Activated T-cell treated with anti-CD3 and anti-CD28 coated beads, Interleukin-2, amount 50 U/mL, for 48 hours (primary cell): ENCODE measurements at regions not wholly inside any gene's neighbourhood (a gene's known extent, or its start where the extent isn't known, plus 50 kb on each side); places are given as distances from the start of the nearest gene placed in this dataset.

Source experiments
- DNase-seq, 2 experiments: peaks; one replicate each; pipeline ENCODE4 v3.0.0-alpha.2; 2020

DNA sequence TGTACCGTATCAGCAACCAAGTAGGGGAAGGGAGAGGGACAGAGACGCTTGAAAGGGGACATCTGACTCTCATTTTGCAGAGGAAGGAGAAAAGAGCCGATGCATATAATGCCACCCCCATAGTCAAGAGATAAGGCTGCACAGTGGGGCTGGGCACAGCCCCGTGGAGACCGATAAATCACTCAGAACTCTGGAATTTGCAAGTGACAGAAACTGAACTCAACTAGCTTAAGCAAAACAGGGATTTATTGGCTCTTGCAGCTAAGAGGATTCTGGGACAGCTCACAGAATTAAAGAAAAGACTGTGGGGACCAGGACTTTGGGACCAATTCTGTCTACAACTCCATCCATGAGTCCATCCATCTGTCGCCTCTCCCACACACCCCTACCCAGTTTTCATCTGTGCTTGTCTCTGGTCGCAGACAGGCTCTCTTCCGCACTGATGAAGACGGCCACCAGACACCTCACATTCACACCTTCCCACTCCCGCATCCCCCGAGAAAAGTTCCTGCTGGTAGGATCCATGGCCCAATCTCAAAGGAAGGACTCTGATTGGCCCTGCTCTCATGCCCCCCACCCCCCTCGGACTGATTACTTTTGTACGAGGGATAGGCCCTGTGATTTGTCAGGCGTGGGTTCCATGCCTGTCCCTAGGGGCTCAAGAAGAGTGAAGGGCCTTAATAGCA, 105.9 kb upstream of the RPL38 start:
- no peak for DNase-seq

DNA sequence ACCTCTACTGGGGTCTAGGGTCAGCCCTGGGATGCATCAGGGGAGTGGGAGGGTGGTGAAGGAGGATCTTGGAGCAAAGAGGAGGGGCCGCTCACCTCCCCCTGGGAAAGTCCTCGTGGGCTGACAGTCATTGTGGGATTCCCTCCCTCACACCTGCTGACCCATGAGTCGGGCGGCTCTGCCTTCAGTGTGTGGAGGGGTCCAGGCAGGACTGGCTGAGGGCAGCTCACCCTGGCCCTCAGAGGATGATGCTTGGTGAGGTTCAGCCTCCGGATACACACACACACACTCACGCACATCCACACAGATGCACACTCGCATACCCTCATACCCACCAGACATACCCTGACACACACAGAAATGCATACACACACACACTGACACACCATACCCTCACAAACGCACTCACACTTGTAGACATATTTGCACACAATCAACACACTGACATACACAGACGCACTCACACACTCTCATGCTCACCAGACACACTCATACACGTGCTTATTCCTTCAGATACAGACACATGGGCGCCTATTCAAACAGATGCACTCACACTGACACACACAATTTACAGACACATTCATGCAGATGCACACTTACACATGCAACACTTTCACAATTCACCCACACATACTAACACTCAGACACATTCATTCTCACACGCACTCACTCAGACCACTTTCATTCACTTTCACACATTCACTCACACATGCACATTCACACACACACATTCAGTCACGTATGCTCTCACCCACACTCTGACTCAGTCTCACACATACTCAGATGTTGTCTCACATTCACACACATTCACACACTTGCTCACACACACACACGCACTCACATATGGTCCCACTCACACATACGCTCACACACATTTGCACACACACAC, 105.1 kb upstream of the RPL38 start:
- DNase-seq = no peak

DNA sequence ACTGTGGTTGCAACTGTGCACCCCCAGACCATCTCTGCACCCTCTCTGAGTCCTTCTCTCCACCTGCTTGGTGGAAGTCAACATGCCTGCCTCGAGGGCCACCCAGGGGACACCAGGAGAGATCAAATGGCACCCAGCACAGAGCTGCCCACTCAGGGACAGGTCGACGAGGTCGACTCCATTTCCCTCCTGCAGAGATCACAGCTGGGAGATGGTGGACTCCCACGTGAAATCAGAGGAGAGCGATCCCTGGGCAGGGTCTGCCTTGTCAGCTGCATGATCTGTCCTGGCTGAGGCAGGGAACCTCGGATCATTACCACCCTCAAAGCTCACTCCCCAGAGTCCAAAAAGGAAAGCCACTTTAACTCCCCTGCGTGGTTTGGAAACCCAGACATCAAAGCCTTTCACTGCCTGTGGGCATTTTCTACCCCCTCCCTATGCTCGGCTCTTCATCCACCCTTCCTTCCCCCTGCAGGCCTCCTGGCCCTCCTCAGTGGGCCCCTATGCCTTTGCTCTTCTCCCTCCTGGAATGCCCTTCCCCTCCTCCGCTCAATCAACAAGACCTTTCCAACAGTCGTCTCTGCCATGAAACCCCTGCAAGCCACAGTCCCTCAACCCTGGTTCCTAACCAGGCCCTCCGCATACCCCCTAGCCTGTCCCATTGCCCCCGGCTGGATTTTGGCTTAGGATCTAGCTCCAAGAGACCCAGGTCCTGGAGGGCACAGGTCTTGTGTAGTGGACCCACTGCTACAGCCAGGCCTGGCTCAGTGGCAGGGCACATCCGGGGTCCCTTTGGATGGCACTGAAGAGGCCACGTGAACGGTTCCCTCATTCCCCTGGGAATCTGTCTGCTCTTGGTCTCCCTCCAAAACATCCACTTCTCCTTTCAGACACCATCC, 103.8 kb upstream of the RPL38 start:
- no peak for DNase-seq

DNA sequence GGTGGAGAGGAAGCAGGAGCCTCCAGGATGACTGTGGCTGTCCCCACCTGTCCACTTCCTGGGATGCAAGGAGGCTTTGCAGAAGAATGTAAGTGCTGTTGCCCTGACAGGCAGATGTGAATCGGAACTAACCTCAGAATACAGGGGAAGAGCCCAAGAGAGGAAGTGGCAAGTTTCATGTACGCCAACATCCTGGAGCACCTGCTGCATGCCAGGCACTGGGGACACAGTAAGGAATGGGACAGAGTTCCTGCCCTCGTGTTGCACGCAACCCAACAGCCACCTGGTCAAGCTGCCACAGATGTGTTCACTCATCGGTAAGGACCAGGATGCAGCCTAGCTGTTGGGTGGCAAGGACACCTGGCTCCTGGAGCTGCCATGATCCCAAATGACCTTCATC, 98.6 kb upstream of the RPL38 start:
- no peak for DNase-seq

DNA sequence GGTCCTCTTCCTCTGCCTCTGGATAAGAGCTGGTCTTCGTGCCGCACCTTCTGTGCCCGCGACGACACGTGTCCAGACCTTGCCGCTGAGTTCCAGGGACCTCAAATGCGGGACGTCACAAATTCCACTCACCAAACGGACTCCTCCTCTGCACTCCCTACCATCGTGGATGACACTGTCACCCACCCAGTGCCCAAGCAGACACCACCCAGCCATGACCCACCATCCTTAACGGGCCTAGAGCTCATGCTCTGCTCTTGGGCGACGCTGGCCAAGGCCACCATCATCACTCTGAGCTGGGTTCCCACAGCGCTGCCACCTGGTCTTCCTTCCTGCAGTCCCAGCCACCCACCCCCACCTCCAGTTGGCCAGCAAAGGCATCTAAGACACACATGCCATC, 96.4 kb upstream of the RPL38 start:
- no peak for DNase-seq

DNA sequence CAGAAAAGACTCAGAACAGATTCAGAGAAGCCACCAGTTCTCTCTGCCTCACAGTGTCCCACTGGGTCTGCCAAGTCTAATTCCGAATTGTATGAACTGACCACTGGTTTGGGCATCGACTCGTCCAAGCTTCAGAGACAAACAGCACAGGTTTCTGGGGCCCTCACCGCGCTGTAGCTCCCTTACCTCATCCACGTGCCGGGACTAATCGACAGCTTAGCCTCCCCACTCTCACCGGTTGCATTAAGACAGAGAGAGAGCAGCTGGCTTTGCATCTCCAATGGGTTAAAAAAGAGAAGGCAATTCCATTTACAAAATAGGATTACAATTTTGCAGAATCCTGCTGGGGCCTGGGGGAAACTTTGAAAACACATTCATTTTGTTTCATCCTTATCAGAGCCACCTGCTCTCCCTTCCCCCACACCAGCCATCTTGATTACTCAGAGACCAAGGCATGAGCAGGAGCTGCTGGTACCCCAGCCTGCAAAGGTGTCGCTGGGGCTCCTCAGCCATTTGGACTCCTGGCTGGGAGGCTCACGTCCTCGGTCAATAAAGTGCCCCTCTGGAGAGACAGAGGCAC, 95.3 kb upstream of the RPL38 start:
- DNase-seq = no peak

DNA sequence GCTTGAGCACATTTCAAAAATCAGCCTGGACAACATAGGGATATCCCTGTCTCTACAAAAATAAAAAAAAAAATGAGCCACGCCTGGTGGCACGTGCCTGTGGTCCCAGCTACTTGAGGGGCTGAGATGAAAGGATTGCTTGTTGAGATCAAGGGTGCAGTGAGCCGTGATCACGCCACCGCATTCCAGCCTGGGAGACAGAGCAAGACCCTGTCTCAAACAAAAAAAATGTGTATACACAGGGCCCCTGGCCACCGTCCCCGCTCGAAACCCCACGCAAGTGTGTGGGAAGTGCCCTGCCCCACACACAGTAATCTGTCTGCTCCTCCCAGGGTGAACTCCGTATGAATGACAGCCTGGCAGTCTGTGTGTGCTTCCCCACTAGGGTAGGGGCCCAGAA, 93.0 kb upstream of the RPL38 start:
- no peak for DNase-seq

DNA sequence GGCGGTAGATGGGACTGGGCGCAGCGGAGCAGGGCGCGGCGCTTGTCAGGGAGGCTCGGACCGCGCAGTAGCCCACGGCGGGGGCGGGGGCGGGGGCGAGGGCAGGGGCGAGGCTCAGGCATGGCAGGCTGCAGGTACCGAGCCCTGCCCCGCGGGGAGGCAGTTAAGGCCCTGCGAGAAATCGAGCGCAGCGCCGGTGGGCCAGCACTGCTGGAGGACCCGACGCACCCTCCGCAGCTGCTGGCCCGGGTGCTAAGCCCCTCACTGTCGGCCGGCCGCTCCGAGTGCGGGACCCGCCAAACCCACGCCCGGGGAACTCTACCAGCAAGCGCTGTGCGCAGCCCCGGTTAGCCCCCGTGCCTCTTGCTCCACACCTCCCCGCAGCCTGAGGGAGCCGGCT, 90.2 kb upstream of the RPL38 start:
- DNase-seq = no peak

DNA sequence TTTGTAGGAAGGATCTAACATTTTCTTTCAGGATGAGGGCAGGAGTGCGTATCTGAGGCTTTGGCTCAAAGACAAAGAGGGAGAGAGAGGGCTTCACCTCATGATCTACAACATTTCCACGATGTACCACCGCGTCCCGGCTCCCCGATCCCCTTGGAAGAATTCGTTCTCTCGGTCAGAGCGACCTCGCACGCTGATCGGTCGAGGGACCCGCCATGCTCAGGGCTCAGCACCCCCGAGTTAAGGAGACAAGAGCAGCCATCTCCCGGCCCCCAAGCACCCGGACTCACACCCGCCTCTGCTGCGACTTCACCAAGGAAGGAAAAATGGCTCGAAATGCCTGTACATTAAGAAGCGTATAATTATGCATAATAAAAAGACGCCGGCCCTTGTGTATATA, 89.5 kb upstream of the RPL38 start:
- no peak for DNase-seq

DNA sequence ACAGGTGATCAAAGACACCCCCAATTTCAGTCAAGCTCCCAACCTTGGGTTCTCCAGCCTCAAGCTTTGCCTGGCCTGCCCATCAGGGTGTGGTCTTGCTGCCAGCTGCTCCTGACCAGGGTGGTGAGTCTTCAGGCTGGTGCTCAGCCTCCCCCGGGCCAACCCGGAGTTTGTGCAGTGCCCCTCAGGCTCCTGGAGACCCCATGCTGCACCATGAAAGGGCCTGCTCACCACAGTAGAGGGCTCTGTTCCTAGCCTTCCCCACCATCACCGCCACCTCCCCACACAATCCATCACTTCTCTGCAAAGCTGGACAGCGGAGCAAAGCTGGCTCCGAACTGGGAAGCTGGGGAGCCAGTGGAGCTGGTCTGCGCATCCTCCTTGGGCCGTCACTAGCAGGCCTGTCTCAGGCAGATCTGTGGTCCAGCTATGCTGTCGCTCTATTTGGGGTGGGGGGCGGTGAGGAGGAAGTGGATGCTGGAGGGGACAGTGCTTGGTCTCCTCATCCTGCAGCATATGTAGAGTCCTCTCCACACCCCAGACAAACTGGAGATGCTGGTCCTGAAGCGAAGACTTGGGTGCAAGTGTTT, 88.5 kb upstream of the RPL38 start:
- DNase-seq = no peak

DNA sequence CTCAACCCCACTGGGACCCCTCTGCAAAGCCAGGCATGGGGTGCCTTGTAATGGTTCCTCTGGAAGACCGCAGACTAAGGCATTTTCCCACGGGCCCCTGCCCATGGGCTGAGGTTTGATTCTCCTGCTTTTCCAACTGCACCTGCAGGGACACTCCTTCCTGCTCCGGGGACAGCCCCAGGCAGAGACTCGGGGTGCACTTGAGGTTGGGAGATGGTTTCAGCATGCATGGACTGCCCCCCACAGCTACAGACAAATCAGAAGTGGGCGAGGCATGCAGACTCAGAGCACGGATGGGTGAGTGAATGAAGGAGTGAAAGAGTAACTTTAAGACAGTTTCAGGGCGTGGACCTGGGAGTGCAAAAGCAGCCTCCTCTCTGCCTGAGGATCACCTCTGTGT, 87.9 kb upstream of the RPL38 start:
- DNase-seq = no peak

DNA sequence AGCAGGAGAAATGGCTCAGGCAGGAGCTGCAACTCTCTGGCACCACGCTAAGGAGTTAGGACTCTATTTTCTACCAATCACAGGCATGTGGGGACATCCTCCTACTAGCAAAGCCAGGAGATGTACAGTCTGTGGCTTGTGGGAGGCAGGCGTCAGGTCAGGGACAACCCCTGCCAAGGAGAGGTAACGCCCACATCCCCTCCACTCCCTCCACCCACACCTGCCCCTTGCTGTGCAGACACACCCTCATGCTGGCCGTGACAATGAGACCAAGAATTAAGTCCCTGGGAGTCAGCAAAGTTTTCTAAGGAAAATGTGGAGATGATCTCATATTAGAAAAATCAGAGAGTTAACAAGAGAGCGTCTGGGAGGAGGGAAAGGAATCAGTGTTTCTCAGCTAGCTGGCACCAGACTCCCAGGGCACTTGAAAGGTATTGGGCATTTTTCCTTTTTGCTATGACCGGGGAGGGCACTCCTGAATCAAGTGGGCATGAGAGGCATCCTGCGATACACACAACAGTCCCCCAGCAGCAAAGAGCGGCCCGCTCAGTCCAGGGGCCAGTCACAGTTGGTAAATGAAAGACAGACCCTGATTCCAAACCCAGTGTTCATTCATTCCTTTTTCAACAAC, 87.3 kb upstream of the RPL38 start:
- DNase-seq = no peak

DNA sequence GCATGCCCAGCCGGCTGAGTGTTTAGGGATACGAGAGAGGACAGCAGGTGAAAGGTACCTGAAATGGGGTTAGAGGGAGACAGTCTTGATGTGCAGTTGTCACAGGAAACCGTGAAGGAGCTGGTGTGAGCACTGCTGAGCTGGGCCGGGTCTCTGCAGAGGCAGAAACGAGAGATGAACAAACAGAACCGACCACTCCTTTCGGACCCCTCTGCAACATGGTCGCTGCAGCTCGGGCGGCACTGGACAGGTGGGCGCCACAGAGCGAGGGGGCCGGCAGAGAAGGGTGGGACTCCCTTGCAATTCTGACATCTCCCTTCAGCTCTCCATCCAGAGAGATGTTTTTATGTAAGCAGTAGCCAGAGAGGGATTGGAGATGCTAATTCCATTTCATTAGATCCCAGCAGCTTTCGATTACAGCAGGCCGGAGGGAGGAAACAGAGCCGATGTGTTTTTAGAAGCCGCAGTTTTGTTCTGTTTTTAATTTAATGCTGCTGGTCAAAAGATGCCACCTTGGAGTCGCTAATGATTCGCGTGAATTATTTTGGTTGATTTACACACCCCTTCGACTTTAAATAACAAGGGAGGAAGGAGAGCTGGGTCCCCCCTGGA, 86.3 kb upstream of the RPL38 start:
- DNase-seq = no peak

DNA sequence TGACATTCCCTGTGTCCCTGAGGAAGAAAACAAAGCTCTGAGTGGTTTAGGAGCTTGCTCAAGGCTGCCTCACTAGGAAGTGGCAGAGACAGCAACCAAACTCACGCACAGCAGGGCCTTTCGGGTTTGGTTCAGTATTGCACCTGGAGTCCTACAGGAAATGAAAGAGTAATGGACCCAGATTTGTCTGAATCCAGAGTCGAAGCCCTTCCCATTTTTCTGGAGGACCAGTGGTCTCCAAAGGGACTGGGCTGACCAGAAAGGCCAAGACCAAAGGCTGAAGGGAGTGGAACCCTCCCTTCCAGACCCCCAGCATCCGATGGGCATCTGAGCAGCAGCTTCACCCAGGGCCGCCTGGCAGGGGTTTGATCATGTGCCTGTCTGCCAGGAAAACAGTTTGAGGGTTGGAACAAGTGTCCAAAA, 85.5 kb upstream of the RPL38 start:
- no peak for DNase-seq

DNA sequence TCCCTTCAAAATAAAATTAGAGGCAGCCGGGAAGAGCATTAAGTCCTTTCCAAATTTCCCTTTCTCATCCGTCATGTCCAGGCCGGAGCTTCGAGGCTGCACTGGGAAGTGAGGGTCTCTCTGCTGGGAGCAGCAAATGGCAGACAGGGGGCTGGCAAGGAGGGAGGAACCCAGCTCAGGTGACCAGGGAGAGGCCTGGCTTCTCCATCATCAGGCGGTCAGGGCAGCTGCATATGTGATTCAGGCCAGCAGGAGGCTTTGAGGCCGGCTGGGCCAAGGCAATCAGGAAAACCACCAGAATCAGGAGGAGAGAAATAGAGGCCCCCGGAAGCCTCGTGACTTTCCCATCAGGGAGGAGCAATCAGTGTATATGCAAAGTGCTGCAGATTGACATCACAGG, 85.0 kb upstream of the RPL38 start:
- no peak for DNase-seq

DNA sequence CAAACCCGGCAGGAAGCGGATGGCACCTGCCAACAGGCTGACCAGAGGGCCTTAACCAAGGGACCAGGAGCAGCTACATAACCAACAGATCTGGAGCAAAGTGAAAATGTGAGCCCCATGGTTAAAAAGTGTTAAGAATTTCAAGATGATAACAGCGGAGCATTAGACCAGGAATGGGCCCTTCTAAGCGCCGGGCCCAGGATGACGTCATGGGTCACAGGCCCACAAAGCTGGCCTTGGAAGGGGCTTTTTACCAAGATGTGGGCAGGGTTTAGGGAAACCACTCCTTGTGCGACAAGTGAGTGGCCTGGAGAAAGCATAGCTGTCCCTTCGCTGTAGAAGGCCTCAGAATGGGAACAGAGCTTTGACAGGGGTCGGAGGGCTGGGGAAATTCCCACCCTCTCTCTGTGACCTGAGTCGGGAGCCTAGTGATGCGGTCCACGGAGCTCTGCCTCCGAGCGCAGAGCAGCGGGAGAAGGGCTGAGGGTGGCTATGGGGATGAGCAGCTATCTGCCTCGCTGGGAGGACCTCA, 84.4 kb upstream of the RPL38 start:
- no peak for DNase-seq

DNA sequence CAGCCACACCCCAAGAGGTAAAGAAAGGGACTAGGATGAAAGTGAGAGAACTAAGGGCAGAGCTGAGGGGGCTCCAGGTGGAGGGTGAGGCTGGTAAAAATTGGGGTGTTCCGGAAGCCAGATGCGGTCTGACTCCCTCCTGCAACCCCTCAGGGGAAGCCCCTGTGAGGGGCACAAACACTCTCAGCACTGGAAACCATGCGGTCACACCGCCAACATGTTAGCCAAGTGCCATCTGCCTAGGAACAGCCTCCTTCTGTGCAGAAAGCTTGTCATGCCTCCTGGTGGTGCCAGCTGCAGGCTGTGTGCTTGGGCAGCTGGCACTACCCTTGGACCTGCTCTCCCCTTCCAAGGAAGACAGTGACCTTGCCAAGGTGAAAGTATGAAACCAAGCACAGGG, 83.5 kb upstream of the RPL38 start:
- no peak for DNase-seq

DNA sequence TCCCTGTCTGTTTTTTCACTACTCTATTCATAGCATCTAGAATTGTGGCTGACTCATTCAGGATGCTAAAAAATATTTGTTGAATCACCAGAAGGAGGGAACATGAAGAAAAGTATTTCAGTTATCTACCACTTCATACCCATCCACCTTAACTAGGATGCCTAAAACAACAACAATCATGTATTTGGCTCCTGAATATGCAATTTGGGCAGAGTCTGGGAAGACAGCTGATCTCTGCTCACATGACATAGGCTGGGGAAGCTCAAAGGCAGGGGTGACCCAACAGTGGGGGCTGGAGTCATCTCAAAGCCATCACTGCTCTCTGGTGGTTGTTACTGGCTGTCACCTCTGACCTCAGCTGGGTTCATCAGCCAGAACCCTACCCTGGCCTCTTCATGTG, 80.1 kb upstream of the RPL38 start:
- no peak for DNase-seq

DNA sequence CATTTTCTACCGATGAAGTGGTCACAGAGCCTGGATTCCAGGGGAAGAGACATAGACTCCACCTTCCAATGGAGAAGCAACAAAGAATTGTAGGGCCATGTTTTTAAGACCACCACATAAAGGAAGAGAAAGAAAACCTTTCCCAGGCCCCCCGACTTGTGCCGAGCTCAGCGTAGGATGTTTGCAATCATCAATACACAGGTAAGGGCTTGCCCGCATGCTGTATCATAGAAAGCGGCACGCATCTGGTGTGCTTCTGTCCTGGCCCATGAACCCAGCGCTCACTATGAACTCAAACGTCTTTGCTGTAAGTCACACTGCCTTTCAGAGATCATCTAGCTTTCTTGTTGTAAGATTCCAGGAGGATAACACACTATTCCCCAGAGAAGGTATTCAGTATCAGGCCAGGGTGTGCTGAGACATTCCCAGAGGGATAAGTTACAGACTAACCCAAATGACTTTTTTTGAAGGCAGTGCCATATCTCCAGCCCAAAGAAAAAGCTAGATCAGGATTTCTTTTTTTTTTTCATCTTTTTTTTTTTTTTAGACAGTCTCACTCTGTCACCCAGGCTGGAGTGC, 79.5 kb upstream of the RPL38 start:
- DNase-seq = no peak

DNA sequence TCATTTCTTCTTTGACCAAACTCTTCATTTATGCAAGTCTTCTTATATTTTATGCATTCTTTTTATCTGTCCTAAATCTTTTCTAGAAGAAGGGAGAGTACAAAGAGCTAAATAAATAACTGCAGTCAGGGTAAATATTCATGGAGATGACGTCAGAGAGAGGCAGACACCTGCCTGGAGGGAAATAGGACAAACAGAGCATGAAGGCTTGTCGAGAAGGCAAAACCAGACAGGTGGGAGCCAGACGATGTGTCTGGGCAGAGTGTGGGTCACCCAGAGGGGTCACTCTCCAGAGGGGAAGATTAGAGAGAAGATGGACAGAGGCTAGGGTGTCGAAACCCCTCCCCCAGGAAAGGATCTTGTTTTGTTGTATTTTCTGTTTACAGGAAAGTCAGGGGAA, 78.3 kb upstream of the RPL38 start:
- DNase-seq = no peak
